NCI-H1417 (cell line): ENCODE measurements at regions not wholly inside any gene's neighbourhood (a gene's known extent, or its start where the extent isn't known, plus 50 kb on each side); places are given as distances from the start of the nearest gene placed in this dataset.
A peak's percentile ranks its signal among the peaks of the same experiment; 100 is the strongest.

Experiments used
- DNase-seq, 3 experiments: peaks; one replicate each; lab custom pipeline; 2025; lab: John Stamatoyannopoulos, UW

DNA sequence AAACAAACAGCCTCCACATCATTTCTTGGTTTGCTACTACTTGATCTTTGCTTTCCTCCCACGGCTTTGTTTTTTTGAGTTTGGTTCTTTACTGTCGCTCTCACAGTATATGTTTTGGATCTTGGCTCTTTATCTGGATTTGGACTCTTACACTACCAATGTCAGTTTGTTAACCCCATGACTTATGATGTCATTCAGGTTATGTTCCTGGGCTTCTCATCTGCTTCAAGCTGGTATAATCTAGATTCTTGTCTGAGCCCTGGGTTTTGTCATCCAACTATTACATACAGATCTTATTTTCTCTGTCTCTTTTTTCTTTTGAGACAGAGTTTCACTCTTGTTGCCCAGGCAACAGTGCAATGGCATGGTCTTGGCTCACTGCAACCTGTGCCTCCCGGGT, 482.9 kb upstream of the TEX13C start:
- DNase-seq: no peak

DNA sequence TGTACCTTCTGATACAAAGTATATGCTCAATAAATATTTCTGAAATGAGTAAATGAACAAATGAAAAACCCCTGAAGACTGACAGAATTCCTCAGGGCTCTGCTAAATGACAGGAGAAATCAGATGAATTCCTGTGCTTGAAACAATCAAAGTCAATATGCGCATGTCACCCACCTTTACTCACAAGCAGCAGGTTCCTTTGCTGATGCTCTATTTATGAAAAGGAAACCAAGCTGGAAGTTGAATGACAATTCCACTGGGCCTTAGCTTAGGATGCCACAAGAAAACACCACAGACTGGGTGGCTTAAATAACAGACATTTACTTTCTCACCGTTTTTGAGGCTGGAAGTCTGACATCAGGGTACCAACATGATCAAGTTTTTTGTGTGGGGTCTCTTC, 477.5 kb upstream of the TEX13C start:
- no peak for DNase-seq

DNA sequence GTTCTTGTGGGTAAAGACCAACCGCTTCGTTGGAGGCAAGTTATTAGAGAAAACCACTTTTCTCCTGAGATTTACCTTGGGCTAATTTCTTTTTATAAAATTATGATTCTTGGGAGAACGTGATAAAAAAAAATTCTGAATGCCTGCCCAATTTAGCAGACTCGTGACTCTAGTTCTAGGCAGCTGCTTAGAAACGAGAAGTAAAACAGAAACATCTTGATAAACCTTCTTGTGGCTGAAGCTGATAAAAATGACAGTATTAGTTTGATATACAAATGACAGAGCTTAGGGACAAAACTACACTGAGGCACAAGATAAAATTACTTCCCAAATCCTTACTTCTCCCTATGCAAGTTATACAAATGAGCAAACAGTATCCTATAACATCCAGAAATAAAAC, 458.9 kb upstream of the TEX13C start:
- no peak for DNase-seq

DNA sequence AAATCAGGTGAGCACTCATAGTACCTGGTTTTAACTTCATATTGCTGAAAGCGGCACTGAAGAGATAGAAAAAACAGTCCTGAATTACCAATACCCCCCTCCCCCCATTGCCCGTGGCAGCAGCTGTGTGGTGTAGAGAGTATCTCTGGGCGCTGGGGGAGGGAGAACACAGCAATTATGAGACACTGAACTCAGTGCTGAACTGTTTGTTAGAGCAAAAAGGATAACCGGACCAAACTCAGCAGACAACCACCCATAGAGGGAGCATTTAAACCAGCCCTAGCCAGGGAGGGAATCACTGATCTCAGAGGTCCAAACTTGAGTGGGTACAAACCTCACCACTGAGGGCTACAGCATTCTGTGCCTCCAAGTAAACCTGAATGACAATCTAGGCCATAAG, 457.4 kb upstream of the TEX13C start:
- DNase-seq: no peak

DNA sequence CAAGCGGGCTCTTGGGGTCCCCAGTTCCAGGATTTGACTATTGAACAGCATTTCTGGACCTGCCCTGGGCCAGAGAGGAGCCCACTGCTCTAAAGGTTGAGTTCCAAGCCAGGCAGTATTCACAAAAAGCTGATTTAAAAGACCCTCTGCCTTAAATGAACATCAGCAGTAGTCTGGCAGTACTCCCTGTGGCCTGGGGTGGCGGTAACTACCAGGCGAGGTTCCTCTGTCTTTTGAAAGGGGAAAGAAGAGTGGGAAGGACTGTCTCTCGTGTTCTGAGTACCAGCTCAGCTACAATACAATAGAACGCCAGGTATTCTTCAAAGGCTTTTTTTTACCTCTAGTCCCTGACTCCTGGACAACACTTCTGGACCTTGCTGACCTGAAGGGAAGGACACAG, 456.4 kb upstream of the TEX13C start:
- no peak for DNase-seq

DNA sequence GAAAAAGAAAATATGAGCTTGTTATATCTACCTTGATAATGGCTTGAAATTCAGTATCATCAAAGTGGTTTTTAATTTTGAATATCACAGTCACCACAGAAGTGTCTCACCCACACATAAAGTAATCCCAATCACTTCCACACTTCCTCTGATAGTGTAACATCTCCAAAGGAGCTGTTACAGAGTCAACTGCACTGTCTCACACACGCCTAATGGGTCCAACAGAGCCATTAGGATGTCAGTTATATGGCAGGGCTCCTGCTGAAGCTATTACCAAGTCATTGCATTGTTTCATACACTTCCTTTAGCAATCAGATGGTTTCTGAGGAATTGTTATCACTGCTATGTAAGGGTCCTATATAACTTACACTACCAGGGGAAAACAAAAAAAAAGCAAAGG, 432.1 kb upstream of the TEX13C start:
- DNase-seq: no peak

DNA sequence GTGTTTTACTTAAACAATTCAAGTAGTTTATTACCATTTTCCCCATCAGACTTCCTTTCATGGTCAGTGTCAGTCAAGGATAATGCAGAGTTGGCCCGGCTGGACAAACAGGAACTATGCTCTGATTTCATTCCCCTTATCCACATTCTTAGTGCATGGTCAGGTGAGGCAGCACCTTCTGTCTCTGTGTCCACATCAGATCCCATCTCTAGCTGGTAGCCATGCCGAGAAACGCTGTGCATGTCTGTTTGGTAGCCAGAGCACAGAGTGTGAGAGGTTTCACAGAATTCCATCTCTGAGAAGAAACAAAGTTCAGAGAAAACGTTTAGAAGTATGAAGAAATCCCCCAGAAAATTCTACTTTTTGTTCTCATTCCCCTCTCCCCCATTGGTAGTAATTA, 423.7 kb upstream of the TEX13C start:
- no peak for DNase-seq

DNA sequence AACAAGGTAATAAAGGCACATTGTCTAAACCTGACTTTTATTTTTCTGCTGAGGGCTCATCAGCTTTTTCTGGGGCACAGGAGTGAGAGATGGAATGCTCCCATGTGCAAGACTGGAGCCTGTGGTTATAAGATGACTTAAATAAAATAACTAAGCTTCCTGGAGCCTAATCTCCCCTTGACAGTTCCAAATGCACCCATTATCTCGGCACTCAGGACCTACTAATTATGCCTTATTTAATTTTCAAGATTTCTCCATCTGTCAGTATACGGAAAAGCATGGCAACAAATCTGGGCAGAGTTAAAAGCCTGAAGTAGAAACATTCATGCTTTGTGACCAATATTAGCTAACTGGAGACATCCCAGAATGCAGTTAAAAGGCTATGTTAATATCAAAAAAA, 416.7 kb upstream of the TEX13C start:
- DNase-seq: peak in 1 of 3 experiments; percentile 11

DNA sequence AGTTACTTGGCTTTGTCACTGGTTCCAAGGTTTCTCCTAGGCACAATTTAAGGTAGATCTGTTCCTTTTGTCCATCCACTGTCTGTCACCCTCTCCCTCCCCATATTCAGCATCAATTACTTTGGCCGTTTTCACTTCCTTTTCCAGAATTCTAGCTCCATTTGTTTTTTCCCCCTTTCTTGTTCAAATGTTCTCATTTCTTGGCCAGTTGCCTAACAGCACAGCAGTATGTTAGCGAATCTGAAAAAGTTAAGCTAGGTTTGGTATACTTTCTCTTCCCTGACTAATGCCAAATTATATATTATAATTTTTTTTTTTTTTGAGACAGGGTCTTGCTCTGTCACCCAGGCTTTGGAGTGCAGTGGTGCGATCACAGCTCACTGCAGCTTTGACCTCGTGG, 409.1 kb upstream of the TEX13C start:
- no peak for DNase-seq

DNA sequence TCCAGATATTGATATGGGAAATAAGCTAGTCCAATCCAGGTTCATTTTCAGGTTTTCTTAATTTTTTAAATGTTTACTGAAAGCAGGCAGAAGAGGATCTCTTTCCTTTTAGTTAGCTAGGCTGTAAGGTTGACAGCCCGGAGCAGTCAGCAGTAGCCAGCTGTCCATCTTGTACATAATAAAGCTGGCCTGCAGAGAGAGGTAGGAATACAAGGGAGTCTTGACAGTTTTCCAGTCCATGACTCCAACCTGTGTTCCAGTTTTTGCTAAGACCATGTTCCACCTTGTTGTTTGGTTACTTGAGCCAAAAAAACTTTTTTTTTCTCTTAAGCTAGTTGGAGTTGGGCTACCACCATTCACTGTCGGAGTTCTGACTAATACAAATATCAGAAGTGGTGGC, 402.7 kb upstream of the TEX13C start:
- DNase-seq: no peak

DNA sequence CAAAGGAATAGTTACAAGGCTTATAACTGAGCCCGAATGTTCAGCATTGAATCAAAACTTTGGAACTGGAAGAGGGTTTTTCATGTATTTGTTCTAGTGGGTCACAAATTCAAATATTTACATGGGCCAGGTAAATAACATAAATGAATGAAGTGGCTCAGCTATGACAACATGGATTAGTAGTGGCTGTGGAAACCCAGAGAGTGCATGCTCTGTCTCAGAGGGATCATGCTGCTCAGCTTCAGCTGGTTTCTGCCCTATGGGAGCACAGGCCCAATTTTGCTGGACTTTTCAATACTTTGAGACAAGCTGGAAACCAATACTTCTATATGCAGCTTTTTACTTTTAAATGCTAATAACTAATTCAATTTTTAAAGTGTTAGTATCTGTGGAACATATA, 394.0 kb upstream of the TEX13C start:
- no peak for DNase-seq

DNA sequence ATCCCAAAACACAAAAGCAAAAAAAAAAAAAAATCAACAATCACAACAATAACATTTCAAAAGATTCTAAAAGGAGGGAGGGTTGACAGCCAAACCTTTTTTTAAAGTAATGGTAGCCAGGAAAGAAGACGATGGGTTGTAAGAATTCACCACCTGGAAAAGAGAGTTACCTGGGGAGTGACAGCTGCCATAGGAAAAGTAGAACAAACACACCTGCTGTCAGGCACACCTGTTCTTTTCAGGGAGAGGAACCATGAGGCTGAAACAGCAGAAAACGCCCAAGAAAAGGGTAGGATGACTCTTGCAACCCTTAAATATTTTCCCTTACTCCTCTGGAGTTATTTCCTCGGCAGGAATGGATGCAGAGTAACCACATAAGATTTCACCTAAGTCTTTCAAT, 388.4 kb upstream of the TEX13C start:
- DNase-seq: peak; percentile 6 to 56 (median 7)

DNA sequence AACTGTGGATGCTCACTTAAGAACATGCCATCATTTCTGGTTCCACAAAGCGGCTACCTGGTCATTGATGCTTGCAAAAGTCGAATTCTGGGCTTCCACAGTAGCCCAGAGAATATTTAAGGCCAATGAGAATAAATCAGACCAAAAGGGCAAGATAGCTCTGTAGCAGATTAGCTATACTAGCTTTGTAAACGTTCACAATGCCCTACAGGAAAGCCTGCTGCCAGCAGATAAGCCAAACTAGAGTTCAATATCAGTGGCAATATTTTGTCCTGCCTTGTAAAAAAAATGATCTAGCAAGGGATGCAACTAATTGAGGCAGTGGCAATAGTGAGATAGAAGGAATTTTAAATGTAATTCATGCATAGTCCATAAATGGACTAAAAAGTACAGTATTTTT, 387.7 kb upstream of the TEX13C start:
- DNase-seq: no peak

DNA sequence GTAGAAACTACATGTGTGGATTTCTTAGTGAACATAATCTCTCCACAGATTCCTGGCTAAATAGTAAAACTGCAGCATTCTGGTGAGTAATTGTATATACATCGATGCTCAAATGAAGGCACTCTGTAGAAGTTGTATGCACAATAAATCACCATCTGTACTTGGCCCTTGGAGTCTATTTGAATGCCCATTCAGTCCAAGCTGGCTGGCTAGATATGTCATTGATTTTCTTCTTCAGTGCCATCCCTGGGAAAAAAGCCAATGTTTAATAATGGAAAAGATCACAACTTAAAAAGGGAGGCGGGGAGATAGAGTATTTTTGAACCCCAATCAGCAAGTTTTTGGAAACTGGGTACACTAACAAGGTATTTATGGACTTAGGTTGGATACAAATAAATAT, 381.0 kb upstream of the TEX13C start:
- DNase-seq: no peak

DNA sequence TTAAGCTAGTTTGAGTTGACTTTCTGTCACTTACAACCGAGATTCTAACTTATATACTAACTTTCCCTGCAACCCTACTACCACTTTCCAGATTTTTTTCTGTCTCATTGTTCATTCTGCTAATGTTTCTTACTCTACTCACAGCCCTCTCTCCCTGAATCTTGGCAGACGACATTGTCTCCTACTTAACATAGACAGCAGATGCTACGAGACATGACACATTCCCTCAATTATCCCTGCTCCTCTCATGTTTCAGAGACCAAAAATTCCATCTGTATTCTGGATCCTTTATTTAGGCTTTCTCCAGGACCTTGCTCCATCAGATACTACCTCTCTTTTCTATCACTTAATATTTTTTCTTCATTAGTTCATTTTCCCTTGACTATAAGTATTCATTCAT, 379.1 kb upstream of the TEX13C start:
- DNase-seq: no peak

DNA sequence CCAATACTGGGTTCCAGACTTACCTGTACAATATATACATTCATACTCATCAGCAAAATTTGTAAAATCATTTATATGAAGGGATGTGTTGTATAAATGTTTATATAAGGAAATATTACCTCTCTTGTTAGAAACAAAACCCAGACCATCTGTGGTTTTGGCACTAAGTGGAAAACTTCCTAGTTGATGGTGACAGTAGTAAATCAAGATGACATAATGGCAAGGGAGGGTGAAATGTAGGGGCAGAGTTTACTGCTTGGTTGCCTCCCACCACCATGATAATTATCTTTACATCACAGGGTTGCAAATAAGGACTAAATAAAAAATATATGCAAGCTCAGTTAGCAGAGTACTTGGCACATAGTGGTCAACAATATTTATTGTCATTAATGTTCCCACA, 365.3 kb upstream of the TEX13C start:
- no peak for DNase-seq

DNA sequence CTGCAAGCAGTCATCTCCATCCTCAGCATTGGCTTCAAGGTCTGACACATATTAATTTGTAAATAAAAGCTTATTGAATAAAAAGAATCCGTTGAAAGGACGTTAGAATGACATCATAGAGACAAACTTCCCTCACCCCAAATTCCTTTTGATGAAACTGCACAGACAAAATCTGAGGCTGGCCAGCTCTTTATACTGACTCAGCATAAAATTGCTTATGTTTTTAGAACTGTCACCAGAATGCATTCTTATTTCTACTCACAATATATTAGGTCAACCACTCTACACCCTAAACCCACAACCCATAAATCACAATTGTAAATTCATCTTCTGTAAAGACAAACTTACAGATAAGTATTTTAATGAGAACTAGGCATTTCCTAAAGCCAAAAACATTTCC, 359.2 kb upstream of the TEX13C start:
- no peak for DNase-seq

DNA sequence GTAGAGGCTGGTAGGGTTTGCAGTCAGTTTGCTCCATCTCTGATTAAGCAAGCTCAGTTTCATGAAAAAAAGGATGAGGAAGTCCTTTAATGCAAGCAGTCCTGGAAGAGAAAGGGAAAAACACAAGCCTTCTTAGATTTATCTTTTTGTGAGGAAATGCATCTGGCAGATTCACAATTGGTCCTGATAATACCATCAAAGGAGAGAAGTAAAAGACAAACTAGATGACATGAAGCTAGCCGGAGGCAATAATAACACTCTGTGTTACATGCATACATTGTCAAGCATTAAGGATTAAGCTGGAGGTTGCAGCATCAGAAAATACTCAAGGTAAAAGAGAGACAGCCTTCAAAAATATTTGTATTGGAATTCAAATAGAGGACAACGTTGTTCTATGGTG, 356.0 kb upstream of the TEX13C start, which contains the start of gene TENM1:
TENM1 (minus strand) TSS at position 101 of the 400 bp plus-strand sequence.
- no peak for DNase-seq

DNA sequence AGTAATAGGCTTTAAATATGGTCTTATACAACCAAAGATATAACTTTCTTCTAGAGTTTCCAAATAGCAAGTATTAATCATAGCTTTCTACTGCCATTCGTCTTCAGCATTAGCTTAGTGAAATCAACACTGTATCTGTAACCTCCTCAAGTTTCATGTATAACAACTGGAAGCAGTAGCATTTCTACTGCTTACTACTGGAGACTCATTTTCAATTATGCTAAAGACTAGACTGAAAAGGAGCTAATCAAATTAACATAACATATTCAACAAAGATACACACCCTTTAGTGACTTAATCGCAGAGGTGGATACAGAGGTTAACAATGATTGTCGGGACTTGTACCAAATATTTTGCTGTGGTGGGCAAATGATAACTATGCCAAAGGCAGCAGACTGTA, 344.2 kb upstream of the TEX13C start:
- DNase-seq: no peak

DNA sequence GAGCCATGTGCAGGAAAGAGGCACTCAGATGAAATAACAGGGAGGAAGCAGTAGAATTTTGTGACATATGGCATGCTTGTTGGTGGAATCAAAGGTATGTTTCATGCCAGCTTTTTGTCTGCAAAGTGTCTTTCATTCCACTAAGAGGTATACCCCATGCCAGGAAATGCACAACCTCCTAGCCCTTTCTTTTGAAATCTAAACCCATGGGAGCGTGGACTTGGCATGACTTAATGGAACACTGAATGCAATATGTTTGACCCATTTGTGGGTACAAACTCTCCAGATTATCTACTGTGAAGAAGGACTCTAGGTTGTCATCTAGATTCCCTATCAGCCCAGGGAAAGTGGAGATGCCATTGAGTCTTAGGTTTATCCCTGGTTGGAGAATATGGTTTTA, 338.3 kb upstream of the TEX13C start:
- DNase-seq: no peak

DNA sequence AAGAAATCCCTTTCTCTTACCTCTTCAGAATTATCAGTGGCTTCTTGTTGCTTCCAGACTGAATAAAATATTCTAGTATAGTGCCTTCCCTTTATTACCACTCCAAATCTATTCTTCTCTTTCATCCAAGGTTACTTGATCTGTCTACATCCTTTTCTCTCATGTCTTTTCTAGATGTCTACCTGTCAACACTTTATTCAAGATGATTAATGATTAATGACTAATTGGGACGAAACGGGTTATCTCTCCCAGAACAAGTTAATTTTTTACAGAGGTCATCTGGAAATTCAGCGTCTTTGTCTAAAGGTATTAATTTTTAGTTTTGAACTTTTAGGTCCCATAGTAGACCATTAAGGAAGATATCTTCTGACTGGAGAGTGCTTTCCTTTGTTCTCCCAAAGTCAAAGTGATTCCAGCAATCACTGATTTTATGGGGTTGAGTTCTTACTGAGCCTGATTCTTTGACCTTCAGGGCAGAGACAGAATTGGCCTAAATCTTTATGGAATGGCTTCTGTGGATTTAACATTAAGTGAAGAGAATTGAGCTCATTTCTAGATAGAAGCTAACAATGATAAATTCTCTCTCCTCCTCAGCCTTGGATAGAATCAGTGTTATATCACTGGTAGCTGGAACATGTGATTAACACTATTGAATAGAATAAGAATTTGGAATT, 335.4 kb upstream of the TEX13C start:
- no peak for DNase-seq

DNA sequence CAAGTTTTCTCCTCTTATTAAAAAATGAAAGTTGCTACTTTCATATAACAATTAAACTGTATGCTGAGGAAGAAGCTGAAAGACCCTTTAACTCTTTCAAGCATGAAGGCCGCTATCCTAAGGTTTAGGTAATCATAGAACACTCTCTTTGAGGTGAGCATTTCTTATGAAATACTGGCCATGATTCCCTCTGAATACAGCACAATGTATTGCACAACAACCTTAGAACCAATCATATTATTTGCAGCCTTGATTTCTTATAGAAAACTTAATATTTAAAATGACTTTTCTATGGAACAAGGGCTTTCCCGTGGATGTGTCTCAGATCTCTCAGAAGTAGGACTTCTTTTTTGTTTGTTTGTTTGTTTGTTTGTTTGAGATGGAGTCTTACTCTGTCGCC, 333.4 kb upstream of the TEX13C start:
- no peak for DNase-seq

DNA sequence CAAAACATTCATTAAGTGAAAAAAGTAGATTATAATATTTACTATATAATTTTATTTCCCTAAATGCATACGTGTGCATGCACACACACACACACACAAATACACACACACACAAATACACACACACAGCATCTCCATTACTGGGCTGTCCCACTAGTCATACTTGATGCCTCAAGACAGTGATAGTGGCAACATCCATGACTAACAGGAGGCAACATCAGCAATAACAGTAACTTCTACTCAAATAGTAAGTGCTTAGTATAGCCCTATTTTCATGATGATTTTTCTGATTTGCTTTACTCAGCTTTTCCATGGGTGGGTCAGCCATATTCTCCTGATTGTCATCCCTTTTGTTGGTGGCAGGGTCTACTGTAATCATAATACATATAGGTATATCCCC, 325.9 kb upstream of the TEX13C start:
- DNase-seq: no peak

DNA sequence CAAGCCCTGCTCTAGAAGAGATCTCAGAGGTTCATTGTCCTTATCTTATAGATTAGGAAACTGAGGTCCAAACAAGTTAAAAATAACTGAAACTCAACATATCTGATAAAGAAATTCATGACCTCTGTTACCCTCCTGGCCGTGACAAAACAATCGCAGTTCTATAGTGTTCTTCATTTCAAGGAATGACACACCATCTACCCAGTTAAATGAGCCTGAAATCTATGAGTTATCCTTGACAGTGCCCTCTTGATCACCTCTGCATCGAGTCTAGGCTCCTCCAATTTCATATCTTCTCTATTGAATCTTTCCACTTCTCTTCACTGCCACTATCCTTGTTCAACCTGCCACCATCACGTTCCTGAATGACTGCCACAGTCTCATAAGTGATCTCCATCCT, 325.3 kb upstream of the TEX13C start:
- DNase-seq: no peak
